Right cardiac atrium (tissue), 5 donors: ENCODE measurements at regions not wholly inside any gene's neighbourhood (a gene's known extent, or its start where the extent isn't known, plus 50 kb on each side); places are given as distances from the start of the nearest gene placed in this dataset.
"Not testable (repeated sequence)": the region's sequence is repeated elsewhere in the genome, so short reads cannot be mapped to it uniquely, and the experiment has no call there.

Experiments
- ATAC-seq, 2 donors: fragments of 200-7000 bp; cut with Tn5 transposase; one replicate each; pipeline versions ENCODE4 v1.8.0 to v1.9.1; 2020; ENCODE audit warnings: moderate library complexity in 2 of 2, mild to moderate bottlenecking in 1 of 2
- DNase-seq, 3 donors: peaks; one replicate each; pipeline ENCODE4 v3.0.0-alpha.2; 2020
- H3K27ac ChIP-seq: one replicate; pipeline ENCODE4 v1.5.1; 2013; ENCODE audit warnings: mild to moderate bottlenecking, low read length, control low read depth, moderate library complexity
- H3K27me3 ChIP-seq: one replicate; pipeline ENCODE4 v1.6.1; 2013; ENCODE audit not compliant: control insufficient read depth, insufficient read depth
- H3K4me1 ChIP-seq: one replicate; pipeline ENCODE4 v1.6.1; 2013; ENCODE audit warnings: low read length; ENCODE audit not compliant: control insufficient read depth, insufficient read depth
- H3K4me3 ChIP-seq: one replicate; pipeline ENCODE4 v1.5.1; 2013; ENCODE audit warnings: low read length, control low read depth
- H3K9me3 ChIP-seq: one replicate; pipeline ENCODE4 v1.6.1; 2013; ENCODE audit warnings: low read length; ENCODE audit not compliant: control insufficient read depth
- WGBS: extraction: QIAGEN DNeasy Blood & Tissue Kit; methylation state at CpG from one replicate; pipeline ENCODE4 v1.1.7; 2013; 5-methylcytosine and 5-hydroxymethylcytosine counted together
- intact Hi-C, 4 donors: fragments of 100-400 bp; cut with DNase I; formaldehyde crosslinking; loops; one replicate each; pipeline versions ENCODE4 v1.11.0 to v1.14.0; 2022 to 2023
- donor health status: healthy with polysubstance abuse.
- donor health status: DM: no; HTN: yes; CAD: no.
- donor health status: DM: no; HTN: no; CAD: no.
- donor health status: DM: no; HTN: yes; CAD: no; lungs with severe emphysema.
- donor health status: DM: yes; HTN: yes; CAD: no.

GRCh38 chr7:115349635-115350034 lies 427.7 kb downstream of the MDFIC start:
- intact Hi-C loops = no loop called here
- 96% methylated on average over 1 of the region's 1 CpG for WGBS

GRCh38 chr7:115346685-115347084 lies 424.8 kb downstream of the MDFIC start:
- Histone ChIP-seq H3K27me3 (no peaks in the 10 kb centered on the region), H3K4me1 (no peaks in the 10 kb centered on the region), H3K4me3 (no peak overlapping the region), H3K9me3 (no peaks in the 10 kb centered on the region), H3K27ac (no peak overlapping the region)
- WGBS = 41% methylated on average over 1 of the region's 1 CpG
- no peak for ATAC-seq
- intact Hi-C loops = no loop called here
- no peak for DNase-seq

More at GRCh38 chr7:115349635-115350034, 427.7 kb downstream of the MDFIC start:
- no peaks in the 10 kb centered on the region for H3K9me3 ChIP-seq
- no peaks in the 10 kb centered on the region for H3K27me3 ChIP-seq
- ATAC-seq (no peak), DNase-seq (no peak)
- no peaks in the 10 kb centered on the region for H3K4me1 ChIP-seq
- no peak overlapping the region for H3K27ac ChIP-seq
- H3K4me3 ChIP-seq = no peak overlapping the region

- DNase-seq (no peak), ATAC-seq (no peak)
- H3K4me3 ChIP-seq = no peak overlapping the region
- WGBS = 82% methylated on average over 4 of the region's 4 CpGs
- no peaks in the 10 kb centered on the region for H3K9me3 ChIP-seq
- no peaks in the 10 kb centered on the region for H3K4me1 ChIP-seq
- H3K27me3 ChIP-seq = no peaks in the 10 kb centered on the region
- intact Hi-C loops = no loop called here
- no peak overlapping the region for H3K27ac ChIP-seq
These were observed 418.9 kb downstream of the MDFIC start for GRCh38 chr7:115340828-115341227.

GRCh38 chr7:115338016-115338415 lies 416.1 kb downstream of the MDFIC start:
- Histone ChIP-seq H3K4me3 (no peak overlapping the region), H3K4me1 (no peaks in the 10 kb centered on the region), H3K9me3 (no peaks in the 10 kb centered on the region), H3K27ac (no peak overlapping the region), H3K27me3 (no peaks in the 10 kb centered on the region)
- intact Hi-C loops = no loop called here
- WGBS = 91% methylated on average over 4 of the region's 4 CpGs
- no peak for ATAC-seq
- DNase-seq = no peak

GRCh38 chr7:115332691-115333090 lies 410.8 kb downstream of the MDFIC start:
- WGBS = 81% methylated on average over 3 of the region's 3 CpGs
- Histone ChIP-seq H3K27me3 (no peaks in the 10 kb centered on the region), H3K9me3 (no peaks in the 10 kb centered on the region), H3K27ac (no peak overlapping the region), H3K4me1 (no peaks in the 10 kb centered on the region), H3K4me3 (no peak overlapping the region)
- intact Hi-C loops = no loop called here
- DNase-seq = no peak
- ATAC-seq = no peak

- intact Hi-C loops = no loop called here
- no peak for ATAC-seq
These were observed 407.1 kb downstream of the MDFIC start for GRCh38 chr7:115329006-115329405.

GRCh38 chr7:115328018-115328417 lies 406.1 kb downstream of the MDFIC start:
- no peaks in the 10 kb centered on the region for H3K4me1 ChIP-seq
- no peaks in the 10 kb centered on the region for H3K9me3 ChIP-seq
- intact Hi-C loops = no loop called here
- WGBS = 77% methylated on average over 3 of the region's 3 CpGs
- H3K4me3 ChIP-seq = no peak overlapping the region
- H3K27ac ChIP-seq = no peak overlapping the region
- no peak for ATAC-seq
- H3K27me3 ChIP-seq = no peaks in the 10 kb centered on the region
- DNase-seq = no peak

More at GRCh38 chr7:115329006-115329405, 407.1 kb downstream of the MDFIC start:
- no peaks in the 10 kb centered on the region for H3K9me3 ChIP-seq
- H3K27me3 ChIP-seq = no peaks in the 10 kb centered on the region
- no peak for DNase-seq
- no peaks in the 10 kb centered on the region for H3K4me1 ChIP-seq
- no peak overlapping the region for H3K4me3 ChIP-seq
- no peak overlapping the region for H3K27ac ChIP-seq
- WGBS = 80% methylated on average over 2 of the region's 2 CpGs

- H3K27me3 ChIP-seq = no peaks in the 10 kb centered on the region
- intact Hi-C loops = no loop called here
- ATAC-seq = no peak
- no peak overlapping the region for H3K4me3 ChIP-seq
- H3K4me1 ChIP-seq = no peaks in the 10 kb centered on the region
- H3K27ac ChIP-seq = no peak overlapping the region
- H3K9me3 ChIP-seq = no peaks in the 10 kb centered on the region
- no peak for DNase-seq
These were observed 405.4 kb downstream of the MDFIC start for GRCh38 chr7:115327326-115327725.

GRCh38 chr7:115319541-115319940 lies 397.6 kb downstream of the MDFIC start:
- no peak for DNase-seq
- ATAC-seq = no peak
- Histone ChIP-seq H3K9me3 (no peaks in the 10 kb centered on the region), H3K4me3 (no peak overlapping the region), H3K27me3 (no peaks in the 10 kb centered on the region), H3K27ac (no peak overlapping the region), H3K4me1 (no peaks in the 10 kb centered on the region)
- intact Hi-C loops = no loop called here
- 85% methylated on average over 2 of the region's 2 CpGs for WGBS

- ATAC-seq, intact Hi-C loops, DNase-seq, H3K4me1 ChIP-seq, H3K27ac ChIP-seq, H3K27me3 ChIP-seq, H3K9me3 ChIP-seq, H3K4me3 ChIP-seq: not testable (repeated sequence)
- 80% methylated on average over 2 of the region's 2 CpGs for WGBS
These were observed 388.4 kb downstream of the MDFIC start for GRCh38 chr7:115310316-115310715.

GRCh38 chr7:115306586-115306985 lies 384.7 kb downstream of the MDFIC start:
- intact Hi-C loops = no loop called here
- DNase-seq (no peak), ATAC-seq (no peak)
- no peaks in the 10 kb centered on the region for H3K4me1 ChIP-seq
- no peak overlapping the region for H3K4me3 ChIP-seq
- 50% methylated on average over 2 of the region's 2 CpGs for WGBS
- no peaks in the 10 kb centered on the region for H3K27me3 ChIP-seq
- no peak overlapping the region for H3K27ac ChIP-seq
- no peaks in the 10 kb centered on the region for H3K9me3 ChIP-seq

GRCh38 chr7:115300231-115300870 lies 378.5 kb downstream of the MDFIC start:
- no peak overlapping the region for H3K27ac ChIP-seq
- H3K9me3 ChIP-seq = no peaks in the 10 kb centered on the region
- intact Hi-C loops = no loop called here
- H3K4me1 ChIP-seq = no peaks in the 10 kb centered on the region
- no peak overlapping the region for H3K4me3 ChIP-seq
- DNase-seq = no peak
- WGBS = 35% methylated on average over 1 of the region's 1 CpG
- ATAC-seq = no peak
- no peaks in the 10 kb centered on the region for H3K27me3 ChIP-seq
